Loucy (cell line): ENCODE measurements at regions not wholly inside any gene's neighbourhood (a gene's known extent, or its start where the extent isn't known, plus 50 kb on each side); places are given as distances from the start of the nearest gene placed in this dataset.

Source experiments
- EZH2phosphoT487 ChIP-seq: fragments of 200-600 bp; IDR thresholded peaks from 2 replicates; pipeline ENCODE4 v1.6.1; 2018; ENCODE audit warnings: antibody characterized with exemption, mild to moderate bottlenecking, moderate library complexity, borderline replicate concordance
- TF ChIP-seq, protein P1 (sequence below): fragments of 200-600 bp; sonication (generic); conservative IDR thresholded peaks from 2 replicates; pipeline ENCODE4 v1.5.1; 2014; ENCODE audit warnings: mild to moderate bottlenecking, antibody characterized with exemption, low read length

DNA sequence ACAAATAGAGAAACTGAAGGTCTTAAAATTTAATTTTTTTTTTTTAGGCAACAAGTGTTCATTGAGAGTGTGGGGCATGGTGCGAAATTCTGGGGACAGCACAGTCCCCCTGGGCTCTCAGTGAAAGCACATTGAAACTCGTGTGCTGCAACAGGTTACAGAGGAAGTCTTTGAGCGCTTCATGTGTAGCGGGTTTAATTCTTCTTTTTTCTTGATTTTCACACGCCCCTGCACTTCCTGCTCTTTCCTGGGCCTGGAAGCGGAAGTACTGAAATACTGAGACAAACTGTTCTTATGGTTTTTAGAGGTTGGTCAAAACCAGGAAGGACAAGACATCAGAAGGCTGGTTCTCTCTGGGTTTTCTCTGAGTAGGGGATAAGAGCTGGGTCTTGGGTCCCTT is 203.5 kb downstream of the PTEN start:
- TF ChIP-seq, protein P1, sequence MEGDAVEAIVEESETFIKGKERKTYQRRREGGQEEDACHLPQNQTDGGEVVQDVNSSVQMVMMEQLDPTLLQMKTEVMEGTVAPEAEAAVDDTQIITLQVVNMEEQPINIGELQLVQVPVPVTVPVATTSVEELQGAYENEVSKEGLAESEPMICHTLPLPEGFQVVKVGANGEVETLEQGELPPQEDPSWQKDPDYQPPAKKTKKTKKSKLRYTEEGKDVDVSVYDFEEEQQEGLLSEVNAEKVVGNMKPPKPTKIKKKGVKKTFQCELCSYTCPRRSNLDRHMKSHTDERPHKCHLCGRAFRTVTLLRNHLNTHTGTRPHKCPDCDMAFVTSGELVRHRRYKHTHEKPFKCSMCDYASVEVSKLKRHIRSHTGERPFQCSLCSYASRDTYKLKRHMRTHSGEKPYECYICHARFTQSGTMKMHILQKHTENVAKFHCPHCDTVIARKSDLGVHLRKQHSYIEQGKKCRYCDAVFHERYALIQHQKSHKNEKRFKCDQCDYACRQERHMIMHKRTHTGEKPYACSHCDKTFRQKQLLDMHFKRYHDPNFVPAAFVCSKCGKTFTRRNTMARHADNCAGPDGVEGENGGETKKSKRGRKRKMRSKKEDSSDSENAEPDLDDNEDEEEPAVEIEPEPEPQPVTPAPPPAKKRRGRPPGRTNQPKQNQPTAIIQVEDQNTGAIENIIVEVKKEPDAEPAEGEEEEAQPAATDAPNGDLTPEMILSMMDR, result no peak
- TF ChIP-seq EZH2phosphoT487, result no peak
